ENCODE measurements at regions not wholly inside any gene's neighbourhood (a gene's known extent, or its start where the extent isn't known, plus 50 kb on each side); places are given as distances from the start of the nearest gene placed in this dataset.

- Histone ChIP-seq H3K4me1 (ENCODE audit: insufficient read depth, low read length) (no peaks in the 10 kb centered on the region), H3K4me3 (ENCODE audit: insufficient read depth, low read depth, low read length) (no peak overlapping the region), H3K27me3 (ENCODE audit: insufficient read depth, low read length) (no peaks in the 10 kb centered on the region), H3K27ac (ENCODE audit: low read depth, low read length) (no peak overlapping the region), H2AFZ (ENCODE audit: low read depth, low read length) (no peak overlapping the region), H3K9me3 (ENCODE audit: insufficient read depth, low read depth, low read length) (no peaks in the 10 kb centered on the region), H4K20me1 (ENCODE audit: insufficient read depth, low read length) (no peaks in the 10 kb centered on the region), H3K9ac (ENCODE audit: low read length) (no peak overlapping the region), H3K79me2 (ENCODE audit: insufficient read depth, low read length) (no peaks in the 10 kb centered on the region), H3K36me3 (ENCODE audit: insufficient read depth, low read length) (no peaks in the 10 kb centered on the region), H3K4me2 (ENCODE audit: low read length) (no peak overlapping the region)
- H3K9me3 Mint-ChIP-seq (ENCODE audit: unreplicated experiment): no peaks in the 10 kb centered on the region
- H3K4me1 Mint-ChIP-seq (ENCODE audit: low read depth, unreplicated experiment): no peaks in the 10 kb centered on the region
- H3K27me3 Mint-ChIP-seq (ENCODE audit: low read depth, unreplicated experiment): no peaks in the 10 kb centered on the region
- H3K27ac Mint-ChIP-seq (ENCODE audit: unreplicated experiment): no peak overlapping the region
- H3K36me3 Mint-ChIP-seq (ENCODE audit: low read depth, unreplicated experiment): no peaks in the 10 kb centered on the region
- DNase-seq (ENCODE audit: low read depth) (no peak), FAIRE-seq (no peak)
- no peak overlapping the region for H3K4me3 Mint-ChIP-seq (ENCODE audit: unreplicated experiment)
- no peak for TF ChIP-seq EZH2 (IDR thresholded peaks at IDR 0.05; ENCODE audit: insufficient read depth, low read length)
- TF ChIP-seq CTCF (IDR thresholded peaks at IDR 0.05; ENCODE audit: insufficient read depth, low read depth, low read length): no peak
Observed at GRCh38 chr5:107184066-107184465, 486.7 kb downstream of the EFNA5 start.

GRCh38 chr5:107170620-107171019 is 500.1 kb downstream of the EFNA5 start:
- Histone ChIP-seq H3K79me2 (ENCODE audit: insufficient read depth, low read length) (no peaks in the 10 kb centered on the region), H3K4me3 (ENCODE audit: insufficient read depth, low read depth, low read length) (no peak overlapping the region), H3K9me3 (ENCODE audit: insufficient read depth, low read depth, low read length) (peaks cover 4% of the 10 kb centered on the region), H3K4me2 (ENCODE audit: low read length) (no peak overlapping the region), H3K4me1 (ENCODE audit: insufficient read depth, low read length) (no peaks in the 10 kb centered on the region), H4K20me1 (ENCODE audit: insufficient read depth, low read length) (no peaks in the 10 kb centered on the region), H3K27ac (ENCODE audit: low read depth, low read length) (no peak overlapping the region), H2AFZ (ENCODE audit: low read depth, low read length) (no peak overlapping the region), H3K36me3 (ENCODE audit: insufficient read depth, low read length) (no peaks in the 10 kb centered on the region), H3K9ac (ENCODE audit: low read length) (no peak overlapping the region), H3K27me3 (ENCODE audit: insufficient read depth, low read length) (no peaks in the 10 kb centered on the region)
- DNase-seq (ENCODE audit: low read depth) (no peak), FAIRE-seq (no peak)
- peaks cover 7% of the 10 kb centered on the region for H3K9me3 Mint-ChIP-seq (ENCODE audit: unreplicated experiment)
- no peaks in the 10 kb centered on the region for H3K27me3 Mint-ChIP-seq (ENCODE audit: low read depth, unreplicated experiment)
- TF ChIP-seq EZH2 (IDR thresholded peaks at IDR 0.05; ENCODE audit: insufficient read depth, low read length): no peak
- no peak for TF ChIP-seq CTCF (IDR thresholded peaks at IDR 0.05; ENCODE audit: insufficient read depth, low read depth, low read length)
- no peaks in the 10 kb centered on the region for H3K36me3 Mint-ChIP-seq (ENCODE audit: low read depth, unreplicated experiment)
- no peaks in the 10 kb centered on the region for H3K4me1 Mint-ChIP-seq (ENCODE audit: low read depth, unreplicated experiment)
- no peak overlapping the region for H3K4me3 Mint-ChIP-seq (ENCODE audit: unreplicated experiment)
- no peak overlapping the region for H3K27ac Mint-ChIP-seq (ENCODE audit: unreplicated experiment)

GRCh38 chr5:107169867-107170266 is 500.9 kb downstream of the EFNA5 start:
- H3K36me3 Mint-ChIP-seq (ENCODE audit: low read depth, unreplicated experiment): no peaks in the 10 kb centered on the region
- no peak overlapping the region for H3K27ac Mint-ChIP-seq (ENCODE audit: unreplicated experiment)
- H3K27me3 Mint-ChIP-seq (ENCODE audit: low read depth, unreplicated experiment): no peaks in the 10 kb centered on the region
- Histone ChIP-seq H3K4me3 (ENCODE audit: insufficient read depth, low read depth, low read length) (no peak overlapping the region), H3K27me3 (ENCODE audit: insufficient read depth, low read length) (no peaks in the 10 kb centered on the region), H3K4me1 (ENCODE audit: insufficient read depth, low read length) (no peaks in the 10 kb centered on the region), H3K36me3 (ENCODE audit: insufficient read depth, low read length) (no peaks in the 10 kb centered on the region), H3K9ac (ENCODE audit: low read length) (no peak overlapping the region), H3K79me2 (ENCODE audit: insufficient read depth, low read length) (no peaks in the 10 kb centered on the region), H2AFZ (ENCODE audit: low read depth, low read length) (no peak overlapping the region), H3K9me3 (ENCODE audit: insufficient read depth, low read depth, low read length) (peaks cover 4% of the 10 kb centered on the region), H4K20me1 (ENCODE audit: insufficient read depth, low read length) (no peaks in the 10 kb centered on the region), H3K27ac (ENCODE audit: low read depth, low read length) (no peak overlapping the region), H3K4me2 (ENCODE audit: low read length) (no peak overlapping the region)
- H3K4me3 Mint-ChIP-seq (ENCODE audit: unreplicated experiment): no peak overlapping the region
- H3K9me3 Mint-ChIP-seq (ENCODE audit: unreplicated experiment): peaks cover 7% of the 10 kb centered on the region
- DNase-seq (ENCODE audit: low read depth) (no peak), FAIRE-seq (no peak)
- TF ChIP-seq CTCF (IDR thresholded peaks at IDR 0.05; ENCODE audit: insufficient read depth, low read depth, low read length) (no peak), EZH2 (IDR thresholded peaks at IDR 0.05; ENCODE audit: insufficient read depth, low read length) (no peak)
- H3K4me1 Mint-ChIP-seq (ENCODE audit: low read depth, unreplicated experiment): no peaks in the 10 kb centered on the region

Data from astrocyte (in vitro differentiated cells and primary cell).